22Rv1 (cell line): ENCODE measurements at regions not wholly inside any gene's neighbourhood (a gene's known extent, or its start where the extent isn't known, plus 50 kb on each side); places are given as distances from the start of the nearest gene placed in this dataset.

ENCODE experiments used
- H3K27ac ChIP-seq: fragments of 450-650 bp; 2 replicates; pipeline ENCODE4 v1.5.1; 2017
- ZFX ChIP-seq: fragments of 450-650 bp; IDR thresholded peaks from 2 replicates; pipeline ENCODE4 v1.6.1; 2017; ENCODE audit warnings: antibody characterized with exemption, borderline replicate concordance
- TF ChIP-seq, protein P1 (sequence below): fragments of 450-650 bp; IDR thresholded peaks from 2 replicates; pipeline ENCODE4 v1.5.1; 2017; ENCODE audit warnings: mild to moderate bottlenecking

DNA sequence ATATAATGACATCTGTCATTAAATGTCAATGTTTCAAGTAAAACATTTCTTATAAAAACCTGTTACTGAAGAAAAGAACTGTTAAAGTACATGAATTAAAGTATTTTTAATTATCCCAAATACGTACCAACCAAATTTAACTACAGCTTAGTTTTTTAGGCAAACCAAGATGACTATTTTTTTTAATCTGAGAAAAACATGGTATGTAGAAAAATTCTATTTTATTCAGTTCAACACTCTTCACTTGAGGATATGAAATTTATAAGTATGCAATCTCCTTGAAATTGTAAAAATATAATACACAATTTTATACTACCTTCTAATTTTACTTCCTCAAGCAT is 75.3 kb upstream of the IFNE start:
- no peak overlapping the region for H3K27ac ChIP-seq
- no peak for TF ChIP-seq ZFX
- TF ChIP-seq, protein P1, sequence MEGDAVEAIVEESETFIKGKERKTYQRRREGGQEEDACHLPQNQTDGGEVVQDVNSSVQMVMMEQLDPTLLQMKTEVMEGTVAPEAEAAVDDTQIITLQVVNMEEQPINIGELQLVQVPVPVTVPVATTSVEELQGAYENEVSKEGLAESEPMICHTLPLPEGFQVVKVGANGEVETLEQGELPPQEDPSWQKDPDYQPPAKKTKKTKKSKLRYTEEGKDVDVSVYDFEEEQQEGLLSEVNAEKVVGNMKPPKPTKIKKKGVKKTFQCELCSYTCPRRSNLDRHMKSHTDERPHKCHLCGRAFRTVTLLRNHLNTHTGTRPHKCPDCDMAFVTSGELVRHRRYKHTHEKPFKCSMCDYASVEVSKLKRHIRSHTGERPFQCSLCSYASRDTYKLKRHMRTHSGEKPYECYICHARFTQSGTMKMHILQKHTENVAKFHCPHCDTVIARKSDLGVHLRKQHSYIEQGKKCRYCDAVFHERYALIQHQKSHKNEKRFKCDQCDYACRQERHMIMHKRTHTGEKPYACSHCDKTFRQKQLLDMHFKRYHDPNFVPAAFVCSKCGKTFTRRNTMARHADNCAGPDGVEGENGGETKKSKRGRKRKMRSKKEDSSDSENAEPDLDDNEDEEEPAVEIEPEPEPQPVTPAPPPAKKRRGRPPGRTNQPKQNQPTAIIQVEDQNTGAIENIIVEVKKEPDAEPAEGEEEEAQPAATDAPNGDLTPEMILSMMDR = no peak

DNA sequence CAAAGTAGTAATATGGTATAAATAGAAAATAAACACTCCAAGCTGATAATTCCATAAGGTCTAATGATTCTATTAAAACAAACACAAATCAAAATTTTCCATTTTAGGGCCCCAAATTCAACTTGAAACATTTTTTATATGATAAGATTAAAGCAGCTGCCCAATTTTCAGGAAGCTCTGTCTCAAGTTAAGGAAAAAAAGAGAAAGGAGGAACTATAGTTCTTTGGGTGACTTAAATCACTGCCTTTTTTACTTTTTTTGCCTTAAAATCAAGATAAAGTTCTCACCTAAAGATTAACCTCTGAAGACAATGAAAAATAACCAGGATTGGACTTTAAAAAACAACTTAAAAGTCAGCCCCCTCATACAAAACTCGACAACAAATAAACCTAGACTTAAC is 76.0 kb upstream of the IFNE start:
- TF ChIP-seq ZFX = no peak
- TF ChIP-seq, protein P1 = no peak
- no peak overlapping the region for H3K27ac ChIP-seq

DNA sequence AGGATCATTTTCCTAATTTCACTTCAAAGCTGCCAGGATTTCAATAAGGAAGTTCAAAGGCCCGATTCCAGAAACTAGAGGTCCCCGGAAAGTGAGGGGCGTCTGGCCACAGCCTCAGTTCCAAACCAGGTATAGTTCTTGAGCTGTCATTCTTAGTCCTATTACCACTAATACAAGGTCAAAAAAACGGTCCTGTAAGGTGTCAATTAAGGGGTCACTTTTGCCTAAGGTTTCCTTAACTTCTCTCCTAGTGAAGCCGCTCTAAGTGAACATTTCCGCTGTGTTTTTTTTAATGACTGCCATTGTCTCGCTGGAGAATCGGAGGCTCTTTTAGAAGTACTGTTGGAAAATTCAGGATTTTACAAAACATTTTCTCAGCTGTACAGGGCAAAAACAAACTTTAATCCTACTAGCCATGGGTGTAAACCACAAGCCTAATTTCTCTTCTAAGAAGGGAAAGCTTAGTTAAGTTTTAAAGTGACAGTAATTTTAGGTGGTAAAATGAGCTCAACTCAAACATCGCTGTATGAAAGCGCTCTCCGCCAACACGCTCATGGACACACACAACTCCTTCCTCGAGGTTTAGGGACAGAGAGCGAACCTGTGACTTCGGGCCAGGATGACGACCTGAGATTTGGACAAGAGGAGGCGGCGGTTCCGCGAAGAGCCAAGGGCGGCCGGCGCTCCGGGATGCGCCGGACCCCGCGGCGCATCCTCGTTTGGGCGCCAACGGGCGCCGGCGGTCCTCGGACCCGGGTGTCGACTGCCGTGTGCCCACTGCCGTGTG is 76.7 kb upstream of the IFNE start:
- no peak for TF ChIP-seq ZFX
- TF ChIP-seq, protein P1 = no peak
- no peak overlapping the region for H3K27ac ChIP-seq

DNA sequence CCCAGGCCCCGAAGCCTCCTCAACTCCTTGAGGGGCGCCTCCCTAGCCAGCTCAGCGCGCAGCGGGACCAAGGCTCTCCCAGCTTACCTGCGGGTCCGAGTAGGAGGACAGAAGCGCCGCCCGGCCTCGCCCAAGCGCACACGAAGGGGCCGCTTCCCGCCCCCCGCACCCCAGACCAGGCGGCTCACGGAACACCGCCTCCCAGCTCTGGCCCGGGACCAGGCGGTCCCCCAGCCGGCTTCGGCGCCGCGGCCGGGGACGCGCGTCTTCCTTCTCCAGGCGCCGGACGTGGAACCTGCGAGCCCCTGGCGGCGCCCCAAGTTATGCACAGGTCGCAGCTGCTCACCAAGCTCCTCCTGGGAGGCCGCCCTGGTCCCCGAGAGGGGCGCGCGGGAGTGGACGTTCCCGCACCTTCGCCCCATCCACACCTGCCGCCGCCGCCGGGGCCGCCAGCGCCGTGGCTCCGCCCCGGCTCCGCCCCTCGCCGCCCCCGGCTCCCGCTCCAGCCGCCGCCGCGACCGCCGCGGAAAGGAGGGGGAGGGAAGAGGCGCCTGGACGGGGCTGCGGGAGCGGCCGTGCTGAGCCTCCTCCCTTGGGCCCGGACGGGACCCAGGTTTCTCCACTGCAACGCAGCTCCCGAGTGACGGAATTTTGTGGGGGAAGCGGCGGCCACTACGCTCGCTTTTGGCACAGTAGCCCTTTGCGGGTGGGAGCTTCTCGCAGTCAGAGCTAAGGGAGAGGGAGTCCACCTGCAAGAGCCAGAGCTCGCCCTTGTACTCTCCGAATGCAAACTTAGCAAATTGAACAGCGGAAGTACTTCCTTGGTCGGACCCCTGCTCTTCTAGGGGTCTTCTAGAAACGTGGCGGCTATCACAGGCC is 77.5 kb upstream of the IFNE start:
- no peak overlapping the region for H3K27ac ChIP-seq
- TF ChIP-seq, protein P1 = no peak
- TF ChIP-seq ZFX = no peak

DNA sequence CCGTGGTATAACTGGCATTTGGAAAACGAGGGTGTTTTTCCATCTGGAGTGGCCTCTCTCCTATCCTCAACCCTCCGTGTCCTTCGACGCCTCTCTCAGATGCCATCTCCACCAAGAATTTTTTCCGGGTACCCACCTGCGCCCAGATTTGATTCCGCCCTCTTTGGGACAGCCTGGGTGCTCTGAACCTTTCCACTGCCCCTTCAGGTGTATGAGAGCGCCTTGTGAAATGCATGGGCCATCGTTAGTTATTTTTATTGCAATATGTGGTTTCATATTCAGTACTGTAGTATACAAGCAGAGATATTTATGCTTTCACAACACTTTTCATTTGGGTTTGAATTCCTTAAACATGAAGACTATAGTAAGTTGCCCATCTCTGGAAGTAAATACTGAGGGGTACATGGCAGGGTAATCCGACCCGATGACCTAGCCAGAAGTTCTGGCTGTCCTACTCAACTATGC is 78.2 kb upstream of the IFNE start:
- TF ChIP-seq, protein P1 = no peak
- no peak for TF ChIP-seq ZFX
- H3K27ac ChIP-seq = no peak overlapping the region

DNA sequence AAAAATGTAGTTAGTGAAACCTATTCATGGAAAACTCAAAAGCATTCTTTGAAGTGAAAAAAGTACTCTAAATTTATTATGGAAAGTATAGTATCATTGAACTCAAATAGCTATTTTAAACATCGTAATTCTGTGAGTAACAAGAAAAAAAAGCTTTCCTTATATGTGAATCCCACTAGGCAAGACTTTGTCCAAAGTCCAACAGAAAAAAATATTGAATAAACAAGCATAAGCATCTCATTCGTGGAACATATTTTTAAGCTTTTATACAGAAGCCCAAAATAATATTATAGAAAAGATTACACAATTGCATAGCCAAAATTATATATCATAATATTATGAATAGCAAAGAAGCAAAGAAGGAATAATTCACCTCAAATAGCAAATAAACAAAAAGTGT is 79.4 kb upstream of the IFNE start:
- no peak for TF ChIP-seq ZFX
- TF ChIP-seq, protein P1 = no peak
- no peak overlapping the region for H3K27ac ChIP-seq

DNA sequence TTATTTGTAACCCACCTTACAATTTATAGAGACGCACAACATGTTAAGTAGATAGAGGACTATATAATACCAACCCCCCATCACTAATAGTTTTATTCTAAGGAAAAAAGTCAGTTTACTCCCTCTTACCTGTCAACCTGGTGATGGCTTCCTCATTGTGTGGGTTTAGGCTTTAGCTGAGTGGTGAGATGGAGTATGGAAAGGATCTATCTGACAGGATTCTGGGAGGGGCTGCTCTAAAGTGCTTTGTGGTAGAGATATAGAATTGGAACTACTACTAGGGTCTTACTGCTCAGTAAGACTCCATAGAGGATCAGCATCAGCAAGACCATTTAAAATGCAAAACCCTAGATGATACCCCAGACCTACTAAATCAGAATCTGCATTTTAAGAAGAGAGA is 82.1 kb upstream of the IFNE start:
- H3K27ac ChIP-seq = no peak overlapping the region
- TF ChIP-seq, protein P1 = no peak
- no peak for TF ChIP-seq ZFX
